SK-N-SH treated with all-trans-retinoic acid at 6 μM for 48 hours (cell line): ENCODE measurements at regions not wholly inside any gene's neighbourhood (a gene's known extent, or its start where the extent isn't known, plus 50 kb on each side); places are given as distances from the start of the nearest gene placed in this dataset.
A peak's percentile ranks its signal among the peaks of the same experiment; 100 is the strongest.

Source experiments
- ATAC-seq: fragments of 200-7000 bp; cut with Tn5 transposase; 3 replicates; pipeline ENCODE4 v1.9.1; 2020; ENCODE audit warnings: mild to moderate bottlenecking, moderate library complexity
- ARNTL ChIP-seq: fragments of 450-650 bp; formaldehyde crosslinking; IDR thresholded peaks from 2 replicates; pipeline ENCODE4 v1.5.0; 2020; ENCODE audit warnings: low read depth, mild to moderate bottlenecking, moderate library complexity, borderline replicate concordance
- BACH2 ChIP-seq: fragments of 250-450 bp; sonication (Bioruptor Pico); IDR thresholded peaks from 2 replicates; pipeline ENCODE4 v1.9.0; 2021; ENCODE audit warnings: mild to moderate bottlenecking, borderline replicate concordance
- CREB5 ChIP-seq: fragments of 250-450 bp; sonication (Bioruptor Pico); IDR thresholded peaks from 2 replicates; pipeline ENCODE4 v1.5.1; 2020; ENCODE audit warnings: low read depth, mild to moderate bottlenecking, moderate library complexity
- CSDC2 ChIP-seq: fragments of 250-450 bp; sonication (Bioruptor Pico); IDR thresholded peaks from 2 replicates; pipeline ENCODE4 v1.5.0; 2020; ENCODE audit warnings: mild to moderate bottlenecking, moderate library complexity
- CSRNP3 ChIP-seq: fragments of 250-450 bp; sonication (Bioruptor Pico); IDR thresholded peaks from 2 replicates; pipeline ENCODE4 v1.5.1; 2021; ENCODE audit warnings: mild to moderate bottlenecking, moderate library complexity
- ESRRG ChIP-seq: fragments of 250-450 bp; sonication (Bioruptor Pico); IDR thresholded peaks from 2 replicates; pipeline ENCODE4 v1.6.1; 2021; ENCODE audit warnings: mild to moderate bottlenecking
- GLIS3 ChIP-seq: fragments of 250-450 bp; sonication (Bioruptor Pico); IDR thresholded peaks from 2 replicates; pipeline ENCODE4 v1.5.0; 2020; ENCODE audit warnings: mild to moderate bottlenecking, moderate library complexity
- ISL1 ChIP-seq: fragments of 250-450 bp; sonication (Bioruptor Pico); IDR thresholded peaks from 2 replicates; pipeline ENCODE4 v2.1.2; 2022; ENCODE audit warnings: mild to moderate bottlenecking, moderate library complexity
- PATZ1 ChIP-seq: fragments of 250-450 bp; sonication (Bioruptor Pico); IDR thresholded peaks from 2 replicates; pipeline ENCODE4 v1.8.0; 2020; ENCODE audit warnings: mild to moderate bottlenecking, moderate library complexity, borderline replicate concordance
- POU6F1 ChIP-seq: fragments of 250-450 bp; sonication (Bioruptor Pico); IDR thresholded peaks from 2 replicates; pipeline ENCODE4 v1.8.0; 2021; ENCODE audit warnings: low read depth, mild to moderate bottlenecking, moderate library complexity, borderline replicate concordance
- PPARA ChIP-seq: fragments of 250-450 bp; sonication (Bioruptor Pico); IDR thresholded peaks from 2 replicates; pipeline ENCODE4 v1.5.0; 2020; ENCODE audit warnings: mild to moderate bottlenecking, borderline replicate concordance
- RARB ChIP-seq: fragments of 250-450 bp; sonication (Bioruptor Pico); IDR thresholded peaks from 2 replicates; pipeline ENCODE4 v1.8.0; 2021; ENCODE audit warnings: mild to moderate bottlenecking, moderate library complexity
- TCF4 ChIP-seq: fragments of 250-450 bp; sonication (Bioruptor Pico); IDR thresholded peaks from 2 replicates; pipeline ENCODE4 v1.8.0; 2021; ENCODE audit warnings: mild to moderate bottlenecking, moderate library complexity, borderline replicate concordance
- TOX ChIP-seq: fragments of 250-450 bp; sonication (Bioruptor Pico); IDR thresholded peaks from 2 replicates; pipeline ENCODE4 v1.8.0; 2021; ENCODE audit warnings: mild to moderate bottlenecking, moderate library complexity, borderline replicate concordance
- ZC3H10 ChIP-seq: fragments of 250-450 bp; sonication (Bioruptor Pico); IDR thresholded peaks from 2 replicates; pipeline ENCODE4 v1.5.1; 2021; ENCODE audit warnings: mild to moderate bottlenecking, moderate library complexity
- ZFP3 ChIP-seq: fragments of 250-450 bp; sonication (Bioruptor Pico); IDR thresholded peaks from 2 replicates; pipeline ENCODE4 v1.5.0; 2020; ENCODE audit warnings: mild to moderate bottlenecking, moderate library complexity
- ZNF565 ChIP-seq: fragments of 450-650 bp; formaldehyde crosslinking; conservative IDR thresholded peaks from 2 replicates; pipeline ENCODE4 v1.5.0; 2020; ENCODE audit warnings: low read depth, mild to moderate bottlenecking, moderate library complexity
- ZNF70 ChIP-seq: fragments of 450-650 bp; formaldehyde crosslinking; IDR thresholded peaks from 2 replicates; pipeline ENCODE4 v1.5.0; 2020; ENCODE audit warnings: mild to moderate bottlenecking, moderate library complexity
- ZNF8 ChIP-seq: fragments of 450-650 bp; formaldehyde crosslinking; IDR thresholded peaks from 2 replicates; pipeline ENCODE4 v1.5.0; 2020; ENCODE audit warnings: mild to moderate bottlenecking, moderate library complexity
- TF ChIP-seq, protein P1 (sequence below): fragments of 250-450 bp; sonication (Bioruptor Pico); IDR thresholded peaks from 2 replicates; pipeline ENCODE4 v1.5.0; 2020; ENCODE audit warnings: mild to moderate bottlenecking, moderate library complexity

GRCh38 chr4:158055668-158056067, 117.2 kb downstream of the GASK1B start:
- TF ChIP-seq ZC3H10 (no peak), CSRNP3 (CRISPR knock-in tag) (no peak), CSDC2 (CRISPR knock-in tag) (no peak), POU6F1 (CRISPR knock-in tag) (no peak), ARNTL (CRISPR knock-in tag) (no peak), RARB (CRISPR knock-in tag) (no peak), ZNF565 (no peak), PATZ1 (no peak), ESRRG (CRISPR knock-in tag) (no peak)
- ATAC-seq, result no peak

- no peak for ATAC-seq
- TF ChIP-seq TCF4 (CRISPR knock-in tag) (no peak), BACH2 (CRISPR knock-in tag) (no peak), ZNF70 (CRISPR knock-in tag) (no peak), RARB (CRISPR knock-in tag) (no peak), ISL1 (CRISPR knock-in tag) (no peak), ZNF8 (CRISPR knock-in tag) (no peak), GLIS3 (no peak), CSDC2 (CRISPR knock-in tag) (no peak), PPARA (CRISPR knock-in tag) (no peak), ARNTL (CRISPR knock-in tag) (no peak), CSRNP3 (CRISPR knock-in tag) (no peak), TOX (CRISPR knock-in tag) (no peak), ZNF565 (no peak), ZFP3 (CRISPR knock-in tag) (no peak)
These were observed 119.0 kb downstream of the GASK1B start for GRCh38 chr4:158053801-158054200.

- TF ChIP-seq ISL1 (CRISPR knock-in tag), result peak; percentile 23; the same call in 1 of the 2 replicates
- TF ChIP-seq ESRRG (CRISPR knock-in tag), result no peak
- TF ChIP-seq GLIS3, result no peak
- TF ChIP-seq CREB5 (CRISPR knock-in tag), result no peak
- no peak for ATAC-seq
These were observed 119.7 kb downstream of the GASK1B start for GRCh38 chr4:158053086-158053485.

DNA sequence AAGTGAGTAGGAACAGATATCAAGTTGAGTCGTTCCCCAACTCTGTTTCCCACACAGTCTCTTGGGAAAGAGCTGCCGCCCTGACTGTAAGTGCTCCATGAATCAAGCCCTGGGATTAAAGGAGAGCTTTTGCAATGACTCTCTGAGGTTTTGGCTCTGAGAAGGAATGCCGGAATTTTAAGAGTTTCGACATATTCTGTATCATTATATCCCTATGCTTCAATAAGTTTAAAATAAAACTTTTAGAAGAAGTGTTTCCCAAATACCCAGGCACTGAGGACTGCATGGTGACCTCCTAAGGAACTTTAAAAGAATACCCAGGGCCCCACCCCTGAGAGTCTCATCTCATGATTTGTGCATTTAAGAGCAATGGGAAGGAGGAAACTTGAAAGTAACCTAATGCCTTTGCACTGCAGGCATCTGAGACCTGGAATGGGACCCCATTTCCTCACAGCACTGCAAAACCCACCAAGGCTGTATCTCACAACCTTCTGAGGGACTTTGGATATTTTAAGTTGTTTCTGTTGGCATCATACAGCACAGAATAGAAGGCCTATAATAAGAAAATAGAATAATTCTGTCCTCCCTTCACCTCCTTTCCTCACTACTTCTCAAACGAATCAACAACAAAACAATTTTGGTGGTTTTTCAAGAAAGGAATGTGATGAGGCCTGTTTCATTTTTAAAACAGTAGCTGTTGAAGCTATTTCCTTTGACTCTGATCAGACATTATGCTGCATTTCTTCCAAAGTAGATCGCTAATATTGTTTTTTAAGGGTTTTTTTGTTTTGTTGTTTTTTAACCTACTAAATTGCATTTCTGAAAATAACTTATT, 121.2 kb downstream of the GASK1B start:
- TF ChIP-seq ZC3H10, result 0 out of 2 replicates have a peak, but pooled peaks have one; percentile 34
- TF ChIP-seq, protein P1, sequence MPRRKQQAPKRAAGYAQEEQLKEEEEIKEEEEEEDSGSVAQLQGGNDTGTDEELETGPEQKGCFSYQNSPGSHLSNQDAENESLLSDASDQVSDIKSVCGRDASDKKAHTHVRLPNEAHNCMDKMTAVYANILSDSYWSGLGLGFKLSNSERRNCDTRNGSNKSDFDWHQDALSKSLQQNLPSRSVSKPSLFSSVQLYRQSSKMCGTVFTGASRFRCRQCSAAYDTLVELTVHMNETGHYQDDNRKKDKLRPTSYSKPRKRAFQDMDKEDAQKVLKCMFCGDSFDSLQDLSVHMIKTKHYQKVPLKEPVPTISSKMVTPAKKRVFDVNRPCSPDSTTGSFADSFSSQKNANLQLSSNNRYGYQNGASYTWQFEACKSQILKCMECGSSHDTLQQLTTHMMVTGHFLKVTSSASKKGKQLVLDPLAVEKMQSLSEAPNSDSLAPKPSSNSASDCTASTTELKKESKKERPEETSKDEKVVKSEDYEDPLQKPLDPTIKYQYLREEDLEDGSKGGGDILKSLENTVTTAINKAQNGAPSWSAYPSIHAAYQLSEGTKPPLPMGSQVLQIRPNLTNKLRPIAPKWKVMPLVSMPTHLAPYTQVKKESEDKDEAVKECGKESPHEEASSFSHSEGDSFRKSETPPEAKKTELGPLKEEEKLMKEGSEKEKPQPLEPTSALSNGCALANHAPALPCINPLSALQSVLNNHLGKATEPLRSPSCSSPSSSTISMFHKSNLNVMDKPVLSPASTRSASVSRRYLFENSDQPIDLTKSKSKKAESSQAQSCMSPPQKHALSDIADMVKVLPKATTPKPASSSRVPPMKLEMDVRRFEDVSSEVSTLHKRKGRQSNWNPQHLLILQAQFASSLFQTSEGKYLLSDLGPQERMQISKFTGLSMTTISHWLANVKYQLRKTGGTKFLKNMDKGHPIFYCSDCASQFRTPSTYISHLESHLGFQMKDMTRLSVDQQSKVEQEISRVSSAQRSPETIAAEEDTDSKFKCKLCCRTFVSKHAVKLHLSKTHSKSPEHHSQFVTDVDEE (CRISPR knock-in tag), result no peak
- peak; percentile 51; the same call in 1 of the 2 replicates for TF ChIP-seq GLIS3
- peak; percentile 92 for TF ChIP-seq ISL1 (CRISPR knock-in tag)
- TF ChIP-seq TOX (CRISPR knock-in tag), result no peak
- ATAC-seq, result peak; percentile 95
